GM18511 (cell line): ENCODE measurements at regions not wholly inside any gene's neighbourhood (a gene's known extent, or its start where the extent isn't known, plus 50 kb on each side); places are given as distances from the start of the nearest gene placed in this dataset.

Source experiments
- ATAC-seq: cut with Tn5 transposase; IDR thresholded peaks from one replicate; pipeline ENCODE4 v1.9.1; 2021; ENCODE audit warnings: mild to moderate bottlenecking, moderate library complexity; ENCODE audit not compliant: unreplicated experiment

DNA sequence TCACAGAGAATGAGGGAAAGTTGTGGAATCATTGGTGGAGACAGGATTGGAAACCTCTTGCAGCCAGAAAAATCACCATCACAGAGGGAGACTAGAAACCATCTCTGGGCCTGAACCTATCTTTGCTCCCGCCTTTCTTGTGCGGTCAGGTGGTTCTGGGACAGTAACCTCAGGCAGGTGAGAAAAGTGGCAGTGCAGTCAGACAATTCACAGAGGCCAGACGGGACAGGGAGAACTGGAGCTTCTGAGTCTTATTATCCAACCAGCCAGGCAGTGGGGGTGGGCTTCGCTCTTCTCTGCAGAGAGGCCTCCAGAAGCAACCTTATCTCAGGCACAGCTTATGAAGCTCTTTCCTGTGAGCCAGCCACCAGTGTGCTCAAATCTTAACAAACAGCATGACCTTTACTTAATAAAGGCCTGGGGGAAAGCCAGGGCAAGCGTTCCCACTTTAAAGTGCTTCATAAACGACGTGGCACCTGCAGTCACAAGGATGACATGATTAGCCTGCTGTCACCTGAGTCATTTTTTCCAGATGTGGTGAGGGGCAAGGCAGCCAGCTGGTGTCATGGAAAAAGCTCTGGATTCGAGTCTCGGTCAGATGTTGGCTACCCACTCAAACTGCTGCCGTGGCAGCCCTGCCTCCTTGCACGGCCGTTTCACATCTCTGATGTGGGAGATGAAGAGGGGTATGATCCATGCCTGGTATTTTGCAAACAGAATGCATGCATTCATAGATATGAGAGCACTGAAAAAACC is 109.7 kb downstream of the B3GNT2 start:
- no peak for ATAC-seq

DNA sequence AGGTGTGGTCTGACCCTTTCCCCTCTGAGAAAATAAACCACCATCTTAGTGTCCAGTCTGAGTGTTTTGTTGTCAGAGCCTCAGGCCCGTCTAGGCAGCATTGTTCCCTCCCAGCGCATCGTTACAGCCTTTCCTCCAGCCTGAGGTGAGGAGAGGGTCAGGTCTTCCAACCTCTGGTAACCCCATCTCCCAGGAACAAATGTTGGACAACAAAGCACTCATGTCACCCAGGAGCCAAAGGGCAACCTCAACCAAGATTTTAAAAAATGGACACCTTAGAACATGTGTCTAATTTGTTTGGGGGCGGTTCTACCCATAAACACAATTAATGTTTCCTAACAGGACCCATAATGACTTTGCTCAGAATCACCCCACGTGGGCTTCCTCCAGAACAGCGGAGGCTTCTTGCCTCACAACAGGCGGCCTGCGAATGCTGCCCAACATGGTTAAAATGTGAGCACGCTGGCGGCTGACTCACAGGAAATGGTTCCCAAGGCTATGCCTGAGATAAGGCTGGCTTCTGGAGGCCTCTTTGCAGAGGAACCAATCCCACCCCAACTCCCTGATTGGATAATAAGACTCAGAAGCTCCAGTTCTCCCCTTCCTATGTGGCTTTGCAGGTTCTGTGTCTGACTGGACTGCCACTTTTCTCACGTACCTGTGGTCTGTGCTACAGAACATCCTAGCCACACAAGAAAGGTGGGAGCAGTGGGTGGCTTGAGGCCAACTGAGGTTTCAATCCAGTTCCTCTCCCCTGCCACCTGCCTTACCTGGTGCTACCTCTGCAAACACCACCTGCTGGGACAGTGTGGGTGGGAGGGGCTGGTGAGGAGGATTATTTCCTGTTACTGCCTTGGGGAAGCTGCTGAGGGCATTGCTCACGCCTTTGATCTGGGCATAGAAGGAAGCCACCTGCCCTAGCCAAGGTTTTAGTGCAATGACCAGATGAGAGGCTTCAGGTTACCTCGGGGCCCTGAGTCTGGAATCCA is 108.8 kb downstream of the B3GNT2 start:
- no peak for ATAC-seq

DNA sequence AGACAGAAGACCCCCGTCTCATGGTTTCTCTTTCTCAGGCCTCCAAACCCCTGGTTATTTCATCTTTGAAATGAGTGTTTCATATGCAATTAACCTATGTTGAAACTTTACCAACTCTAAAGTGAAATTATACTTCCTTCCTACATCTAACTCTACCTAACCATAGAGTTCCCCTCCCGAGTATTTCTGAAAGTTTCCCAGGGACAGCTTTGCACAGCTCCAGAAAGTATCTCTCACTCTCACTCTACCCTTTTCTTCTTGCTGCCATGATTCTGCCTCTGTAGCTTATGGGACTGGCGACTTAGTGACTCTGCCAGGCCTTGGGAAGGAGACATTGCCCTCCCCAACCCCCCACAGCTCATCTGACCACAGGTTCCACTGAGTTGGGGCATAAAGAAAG is 107.9 kb downstream of the B3GNT2 start:
- no peak for ATAC-seq

DNA sequence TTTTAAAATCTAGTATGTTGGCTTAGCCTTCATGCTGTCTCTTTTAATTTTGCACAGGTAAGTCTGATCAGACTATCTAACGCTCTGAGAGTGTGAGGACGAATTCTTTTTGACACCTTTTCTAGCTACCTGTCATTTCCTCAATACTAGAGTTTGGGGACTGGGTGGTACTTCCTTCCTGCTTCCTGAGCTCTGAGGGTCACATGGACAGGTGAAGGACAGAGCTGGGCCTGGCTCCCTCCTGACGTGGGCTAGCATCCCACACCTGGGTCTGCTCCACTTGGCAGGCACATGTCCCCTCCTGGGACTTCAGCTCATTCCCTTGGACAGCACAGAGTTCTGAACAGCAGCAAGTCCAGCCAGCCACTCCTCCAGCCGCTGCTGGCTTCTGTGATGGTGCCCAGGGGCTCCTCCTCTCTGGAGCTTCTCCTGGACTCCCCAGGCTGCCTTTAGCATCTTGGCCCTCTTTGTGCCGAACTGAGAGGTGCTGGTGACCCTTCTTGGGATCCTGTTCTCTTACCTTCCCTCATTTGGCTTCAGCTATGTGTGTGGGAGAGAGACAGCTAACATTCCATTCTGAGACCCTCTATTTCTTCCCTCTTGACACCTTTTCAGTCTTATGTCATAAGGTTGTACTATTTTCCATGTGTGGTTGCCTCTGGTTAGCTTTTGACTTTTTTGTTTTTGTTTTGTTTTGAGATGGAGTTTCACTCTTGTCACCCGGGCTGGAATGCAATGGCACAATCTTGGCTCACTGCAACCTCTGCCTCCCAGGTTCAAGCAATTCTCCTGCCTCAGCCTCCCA is 106.9 kb downstream of the B3GNT2 start:
- no peak for ATAC-seq

DNA sequence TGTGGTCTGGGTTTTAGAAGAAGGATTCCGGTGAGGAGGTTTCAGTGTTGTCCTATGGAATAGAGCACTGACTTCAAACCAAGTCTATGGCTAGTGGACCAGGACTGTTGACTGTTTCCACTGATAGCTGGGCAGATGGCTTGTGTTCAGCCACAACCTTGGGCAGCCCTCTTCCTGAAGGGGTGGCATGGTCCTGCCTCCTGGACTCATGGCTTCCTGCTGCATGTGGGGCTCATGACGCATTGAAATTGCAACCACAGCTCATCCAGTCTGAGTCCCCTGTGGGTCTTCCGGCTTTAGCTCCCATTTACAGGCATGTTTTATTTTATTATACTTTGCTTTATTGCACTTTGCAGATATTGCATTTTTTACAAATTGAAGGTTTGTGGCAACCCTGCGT is 105.0 kb downstream of the B3GNT2 start:
- ATAC-seq: no peak

DNA sequence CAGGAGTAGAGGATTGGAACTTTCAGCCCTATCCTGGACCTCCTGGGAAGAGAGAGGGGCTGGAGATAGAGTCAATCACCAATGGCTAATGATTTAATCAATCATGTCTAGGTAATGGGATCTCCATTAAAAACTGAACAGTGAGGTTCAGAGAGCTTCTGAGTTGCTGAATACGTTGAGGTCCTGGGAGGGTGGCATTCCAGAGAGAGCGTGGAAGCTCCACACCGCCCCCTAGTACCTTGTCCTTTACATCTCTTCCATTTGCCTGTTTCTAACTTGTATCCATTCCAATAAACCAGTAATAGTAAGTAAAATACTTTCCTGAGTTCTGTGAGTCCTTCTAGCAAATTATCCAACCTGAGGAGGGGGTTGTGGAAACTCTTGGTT is 101.7 kb downstream of the B3GNT2 start:
- no peak for ATAC-seq

DNA sequence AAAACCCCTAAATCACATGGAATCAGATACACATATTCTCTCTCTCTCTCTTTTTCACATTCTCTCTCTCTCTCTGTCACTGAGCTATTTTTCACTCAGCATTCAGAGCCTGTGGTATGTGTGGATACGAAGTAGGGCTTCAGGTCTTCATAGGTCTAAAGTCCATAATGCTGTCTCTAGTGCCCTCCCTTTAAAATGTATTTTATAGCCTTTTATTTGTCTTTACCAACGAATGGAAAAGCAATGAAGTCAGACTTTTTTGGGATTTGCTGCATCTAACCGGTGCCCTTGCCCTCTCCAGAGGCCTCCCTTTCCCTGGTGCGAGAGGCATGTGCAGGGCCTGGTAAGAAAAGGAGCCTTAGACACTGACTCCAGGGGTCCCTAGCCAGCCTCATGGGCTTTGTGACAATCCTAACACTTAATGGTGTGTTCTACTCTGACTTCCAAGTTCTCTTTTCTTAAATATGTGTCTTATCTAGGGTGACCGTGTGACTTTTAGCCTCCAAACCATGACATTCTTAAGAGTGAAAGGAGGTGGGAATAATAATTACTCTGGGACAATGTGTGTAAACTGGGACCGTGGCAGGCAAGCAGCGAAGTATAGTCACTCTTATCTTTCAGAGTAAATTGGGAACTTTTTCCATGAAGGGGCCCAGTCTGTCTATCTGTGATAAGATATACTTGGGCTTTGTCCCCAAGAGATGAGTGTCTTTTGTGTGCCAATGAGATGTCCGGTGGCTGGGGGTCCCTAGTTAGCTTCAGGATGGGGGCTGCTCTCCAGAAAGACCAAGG is 101.1 kb downstream of the B3GNT2 start:
- ATAC-seq: no peak

DNA sequence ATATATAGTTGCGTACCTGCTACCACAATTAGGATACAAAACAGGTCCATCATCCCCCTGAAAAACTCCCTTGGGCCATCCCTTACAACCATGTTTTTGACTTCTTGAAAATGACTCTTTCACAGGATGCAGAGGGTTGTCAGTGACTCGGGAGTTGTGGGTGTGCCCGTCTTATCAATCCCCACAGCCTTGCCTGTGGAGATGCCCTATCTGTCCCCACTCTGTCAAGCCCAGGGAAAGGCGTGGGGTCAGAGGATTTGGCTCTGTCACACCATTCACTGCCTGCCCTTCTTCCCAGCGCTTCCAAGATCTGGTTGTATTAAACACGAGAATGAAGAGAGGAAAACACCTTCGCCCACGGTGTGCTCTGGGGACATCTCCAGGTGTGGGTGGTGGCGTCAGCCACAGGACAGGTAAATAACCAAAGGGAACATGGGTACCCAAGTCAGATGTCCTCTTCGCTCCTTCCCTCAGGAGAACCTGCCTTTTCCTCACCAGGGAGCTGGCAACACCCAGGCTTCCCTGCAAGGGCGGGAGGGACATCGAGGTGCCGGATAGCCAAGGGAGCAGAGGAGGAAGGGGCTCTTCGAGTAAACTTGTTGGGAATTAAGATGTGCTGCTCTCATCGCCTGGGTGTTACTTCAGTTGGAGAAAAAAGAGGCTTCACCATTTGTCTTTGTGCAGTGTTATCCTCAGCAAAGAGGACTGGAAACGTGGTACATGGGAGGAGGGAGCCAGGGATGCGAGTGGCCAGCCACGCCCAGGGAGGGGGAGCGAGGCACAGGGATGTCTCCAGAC is 100.3 kb downstream of the B3GNT2 start:
- ATAC-seq: no peak

DNA sequence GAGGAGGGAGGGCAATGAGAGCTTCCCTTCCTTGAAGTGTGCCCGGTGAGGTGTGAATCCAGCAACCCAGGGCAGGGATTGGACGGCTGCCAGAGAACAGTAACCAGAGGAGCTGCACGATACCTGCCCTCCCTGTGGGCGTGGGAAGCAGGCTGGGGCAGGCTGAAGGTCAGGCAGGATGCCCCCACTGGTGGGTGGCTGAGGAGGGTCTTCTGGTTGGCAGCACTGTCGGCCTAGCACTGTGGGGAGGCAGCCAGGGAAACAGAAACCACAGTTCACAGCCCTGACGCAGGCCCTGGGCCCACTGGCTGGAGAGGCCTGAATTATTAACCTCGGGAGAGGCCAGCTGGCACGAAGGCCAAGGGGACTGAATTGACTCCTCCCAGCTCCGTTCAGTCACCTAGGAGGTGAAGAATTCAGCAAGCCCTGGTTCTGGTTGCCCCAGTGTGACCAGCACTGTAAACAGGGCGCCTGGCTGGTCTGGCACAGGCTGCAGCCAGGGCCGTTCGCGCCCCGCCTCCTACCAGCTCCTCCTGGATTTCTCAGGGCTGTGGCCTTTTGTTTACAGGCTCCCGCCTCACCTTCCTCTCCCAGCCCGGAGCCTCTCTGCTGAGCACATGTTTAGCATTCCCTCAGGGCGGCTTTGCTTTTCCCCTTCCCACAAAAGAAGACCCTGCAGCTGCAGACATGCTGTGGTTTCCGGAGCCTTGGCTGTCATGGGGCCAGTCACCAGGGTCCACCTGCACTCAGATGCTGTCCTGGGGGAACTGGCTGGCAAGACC is 97.8 kb downstream of the B3GNT2 start:
- ATAC-seq: peak; percentile 88

DNA sequence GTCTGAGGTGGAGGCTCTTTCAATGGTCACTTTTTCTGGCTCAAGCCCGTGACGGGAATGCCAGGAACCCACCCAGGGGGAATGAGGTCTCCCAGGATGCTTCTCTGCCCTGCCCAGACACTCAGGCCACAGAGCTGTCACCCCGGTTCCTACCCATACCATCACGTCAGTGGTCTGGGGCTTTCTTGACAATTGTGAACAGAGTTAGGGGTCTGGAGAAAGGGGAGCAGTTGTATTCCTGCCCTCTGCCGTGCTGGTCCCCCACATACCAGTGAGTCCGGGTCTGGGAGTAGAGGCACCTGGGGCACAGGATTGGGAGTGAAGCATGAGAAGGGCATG is 97.2 kb downstream of the B3GNT2 start:
- peak; percentile 17 for ATAC-seq

DNA sequence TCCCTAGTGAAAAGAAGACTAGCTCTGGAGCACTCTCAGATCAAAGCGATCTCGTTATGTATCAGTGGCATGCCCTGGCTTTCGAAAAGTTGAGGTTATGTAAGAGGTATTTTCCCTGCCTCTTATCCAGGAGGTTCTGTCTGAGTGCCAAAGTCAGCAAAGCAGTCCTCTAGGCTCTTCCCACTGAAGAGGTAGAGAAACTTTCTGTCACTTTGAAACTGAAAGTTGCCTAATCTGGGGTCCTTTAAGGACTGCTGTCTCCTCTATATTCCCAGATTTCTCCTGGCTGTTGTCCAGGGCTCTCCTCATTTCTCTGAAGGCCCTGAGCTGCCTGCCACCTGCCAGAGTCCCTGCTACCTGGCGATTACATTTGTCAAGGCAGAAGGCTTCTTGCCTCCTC is 96.3 kb downstream of the B3GNT2 start:
- no peak for ATAC-seq

DNA sequence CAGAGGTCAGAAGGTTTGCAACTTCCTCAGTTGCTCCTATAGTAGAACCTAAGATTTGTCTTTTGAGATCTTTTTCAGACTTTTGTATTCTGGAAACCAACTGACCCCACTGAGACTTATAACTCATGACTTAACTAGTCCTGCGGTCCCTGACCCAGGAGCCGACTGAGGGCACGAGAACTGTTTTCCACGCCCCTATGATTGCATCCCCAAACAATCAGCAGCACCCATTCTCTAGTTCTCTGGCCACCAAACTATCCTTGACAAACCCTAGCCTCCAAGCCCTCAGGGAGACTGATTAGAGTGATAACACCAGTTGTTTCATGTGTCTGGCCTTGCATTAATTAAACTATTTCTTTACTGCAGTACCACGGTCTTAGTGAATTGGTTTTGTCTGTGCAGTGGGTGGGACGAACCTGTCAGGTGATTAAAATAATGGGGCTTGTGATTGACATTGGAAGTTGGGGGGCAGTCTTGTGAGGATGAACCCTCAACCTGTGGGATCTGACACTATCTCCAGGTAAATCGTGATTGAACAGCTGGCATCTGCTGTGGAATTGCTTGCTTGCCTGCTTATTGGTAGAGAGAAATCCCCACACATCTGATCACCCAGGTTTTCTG is 95.7 kb downstream of the B3GNT2 start:
- ATAC-seq: no peak

DNA sequence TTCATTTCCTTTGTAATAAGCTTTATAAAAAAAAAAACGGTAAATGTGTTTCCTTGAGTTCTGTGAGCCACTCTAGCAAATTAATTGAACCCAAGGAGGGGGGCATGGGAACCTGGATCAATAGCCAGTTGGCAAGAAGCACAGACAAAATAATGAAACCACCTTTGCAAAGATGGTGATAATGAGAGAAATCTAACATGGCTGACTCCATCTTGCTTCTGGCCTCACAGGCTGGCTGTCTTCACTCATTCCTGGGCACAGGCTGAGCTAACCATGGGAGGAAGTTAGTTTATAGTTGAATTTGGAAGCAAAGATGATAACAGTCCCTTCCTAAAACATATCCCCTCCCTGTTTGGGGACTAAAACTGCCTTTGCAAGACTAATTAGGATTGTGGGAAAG is 95.1 kb downstream of the B3GNT2 start:
- no peak for ATAC-seq

DNA sequence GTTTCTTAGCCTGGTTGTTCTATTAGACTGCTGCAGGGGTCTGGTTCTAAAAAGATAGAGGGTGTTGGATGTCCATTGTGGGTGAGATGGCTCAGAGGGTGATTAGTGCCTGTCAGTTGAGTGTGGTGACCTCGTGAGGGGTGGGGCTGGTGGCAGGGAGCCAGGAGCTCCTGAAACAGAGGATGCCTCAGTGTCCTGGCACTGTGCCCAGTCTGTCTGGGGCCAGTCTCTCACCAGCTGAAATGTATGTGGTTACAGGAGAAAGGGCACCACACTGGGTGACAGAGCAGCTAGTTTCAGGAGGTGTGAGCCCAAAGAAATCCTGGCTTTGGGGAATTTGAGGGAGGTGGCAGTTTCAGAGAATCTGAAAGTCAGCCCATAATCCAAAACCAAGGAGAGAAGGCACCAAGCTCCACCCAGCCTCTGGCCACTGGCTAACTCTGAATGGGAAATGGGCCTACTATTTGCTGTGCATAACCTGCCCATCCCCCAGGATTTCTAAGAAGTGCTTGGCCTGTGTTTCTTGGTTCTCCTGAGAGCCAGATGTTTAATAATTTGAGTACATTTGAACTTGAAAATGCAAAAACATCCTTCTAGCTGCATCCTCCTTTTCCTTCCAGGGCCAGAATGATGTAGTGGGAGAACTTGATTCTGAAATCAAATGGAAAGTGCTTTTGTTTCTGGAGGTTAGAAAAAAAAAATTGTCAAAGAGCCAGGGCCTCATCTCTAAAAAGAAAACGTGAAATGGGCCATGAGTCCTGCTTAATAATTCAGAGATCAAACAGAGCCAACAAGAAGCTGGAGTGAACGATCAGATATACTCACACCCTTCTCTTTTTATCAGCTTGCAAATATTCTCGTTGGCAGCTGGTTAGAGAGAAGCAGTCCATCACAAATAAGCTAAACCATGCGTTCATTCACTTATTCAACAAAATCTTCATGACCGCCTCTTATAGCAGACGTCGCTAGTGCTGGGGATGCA is 92.3 kb downstream of the B3GNT2 start:
- peak; percentile 87 for ATAC-seq

DNA sequence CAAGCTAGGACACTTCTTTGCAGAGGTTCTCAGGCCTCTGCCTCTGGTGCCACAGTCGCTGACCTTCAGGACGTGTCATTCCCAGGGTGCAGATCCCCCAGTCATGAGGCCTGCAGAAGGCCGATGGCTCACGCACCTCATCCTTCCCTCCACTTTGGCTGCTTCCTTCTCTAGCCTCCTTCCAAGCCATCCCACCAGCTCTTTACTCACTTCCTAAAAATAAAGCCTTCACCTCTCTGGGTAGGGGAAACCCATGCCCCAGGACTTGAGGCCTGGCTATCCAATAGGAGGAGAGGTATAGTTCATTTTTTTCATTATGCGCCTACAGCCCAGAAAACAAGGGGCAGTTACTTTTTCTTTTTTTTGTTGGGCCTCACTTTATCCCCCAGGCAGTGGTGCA is 91.4 kb downstream of the B3GNT2 start:
- ATAC-seq: no peak

DNA sequence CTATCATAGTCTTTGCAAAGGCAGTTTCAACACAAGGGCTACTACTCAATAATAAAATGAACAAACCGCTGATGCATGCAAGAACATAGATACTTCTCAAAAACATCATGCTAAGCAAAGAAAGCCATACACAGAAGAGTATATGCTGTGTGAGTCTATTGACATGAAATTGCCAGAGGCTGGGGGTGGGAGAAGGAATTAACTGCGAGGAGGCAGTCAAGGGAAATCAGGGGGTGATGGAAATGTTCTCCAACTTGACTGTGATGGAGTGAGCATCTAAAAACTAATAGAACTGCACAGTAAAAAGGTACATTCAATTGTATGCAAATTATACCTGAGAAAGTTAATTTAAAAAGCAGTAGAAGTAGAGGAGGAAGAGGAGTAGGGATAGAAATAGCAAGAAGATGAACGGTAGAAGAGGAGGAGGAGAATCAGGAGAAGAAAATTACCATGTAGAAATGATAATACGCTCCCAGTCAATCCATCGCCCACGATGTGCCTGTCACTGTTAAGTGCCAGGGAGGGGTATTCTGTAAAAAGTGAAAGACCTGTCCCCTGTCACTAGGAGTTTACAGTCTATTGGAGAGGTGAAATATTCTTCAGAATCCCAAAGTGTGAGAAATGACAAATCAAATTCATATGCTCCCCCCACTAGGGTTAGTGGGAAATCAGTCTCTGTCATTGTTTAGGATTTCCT is 90.3 kb downstream of the B3GNT2 start:
- ATAC-seq: no peak

DNA sequence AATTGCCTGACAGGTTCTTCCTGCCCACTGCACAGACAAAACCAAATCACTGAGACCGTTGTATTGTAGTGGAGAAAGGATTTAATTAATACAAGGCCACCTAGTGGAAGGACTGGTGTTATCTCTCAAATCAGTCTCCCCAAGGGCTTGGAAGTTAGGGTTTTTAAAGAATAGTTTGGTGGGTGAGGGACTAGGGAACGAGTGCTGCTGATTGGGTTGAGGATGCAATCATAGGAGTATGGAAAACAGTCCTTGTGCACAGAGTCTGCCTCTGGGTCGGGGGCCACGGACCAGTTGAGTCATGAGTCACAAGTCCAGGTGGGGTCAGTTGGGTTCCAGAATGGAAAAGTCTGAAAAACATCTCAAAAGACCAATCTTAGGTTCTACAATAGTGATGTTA is 89.1 kb downstream of the B3GNT2 start:
- ATAC-seq: no peak
